ENCODE measurements at regions not wholly inside any gene's neighbourhood (a gene's known extent, or its start where the extent isn't known, plus 50 kb on each side); places are given as distances from the start of the nearest gene placed in this dataset.

GRCh38 chr4:8792491-8792890 lies 79.1 kb downstream of the HMX1 start:
- Histone ChIP-seq H3K27ac (ENCODE audit: low read length) (no peak overlapping the region), H3K4me3 (ENCODE audit: low read depth in 2 of 2, low read length in 2 of 2) (no peak overlapping the region), H3K9me3 (ENCODE audit: control insufficient read depth, insufficient read depth, low read depth, low read length) (no peaks in the 10 kb centered on the region), H3K27me3 (ENCODE audit: control insufficient read depth, insufficient read depth, low read length) (no peaks in the 10 kb centered on the region; the same call in 1 of the 2 replicates), H3K36me3 (ENCODE audit: control insufficient read depth, insufficient read depth, low read length) (no peaks in the 10 kb centered on the region), H3K4me1 (ENCODE audit: control insufficient read depth, insufficient read depth, low read length) (no peaks in the 10 kb centered on the region)
- POLR2A ChIA-PET = no interaction called here
- in situ Hi-C loops (cut with HindIII; ENCODE audit: low pct_unique_long_range_greater_than_20kb, low sequenced_read_pairs) (no loop called here), intact Hi-C loops (cut with micrococcal nuclease; ENCODE audit: unreplicated experiment) (no loop called here)
- no TSS peak for BruUV-seq (replicated peaks)
- CTCF ChIA-PET = no interaction called here
- ATAC-seq = no peak
- TF ChIP-seq POLR2AphosphoS5 (IDR thresholded peaks at IDR 0.05; ENCODE audit: low read depth, low read length) = no peak
- no peak for TF ChIP-seq CTCF (IDR thresholded peaks at IDR 0.05)
- TF ChIP-seq SIN3A (IDR thresholded peaks at IDR 0.05; ENCODE audit: borderline replicate concordance, insufficient read depth, low read depth, low read length) = no peak
- TF ChIP-seq TCF7L2 (IDR thresholded peaks at IDR 0.05; ENCODE audit: low read depth, low read length) = no peak
- TF ChIP-seq REST (IDR thresholded peaks at IDR 0.05; ENCODE audit: insufficient read depth in 1 of 2, low read depth in 2 of 2, low read length in 1 of 2) = no peak
- no peak for DNase-seq (ENCODE audit: low read depth, low spot score)

- TF ChIP-seq REST (IDR thresholded peaks at IDR 0.05; ENCODE audit: insufficient read depth in 1 of 2, low read depth in 2 of 2, low read length in 1 of 2) = no peak
- no peak for TF ChIP-seq TCF7L2 (IDR thresholded peaks at IDR 0.05; ENCODE audit: low read depth, low read length)
- TF ChIP-seq POLR2AphosphoS5 (IDR thresholded peaks at IDR 0.05; ENCODE audit: low read depth, low read length) = no peak
- no peak for TF ChIP-seq CTCF (IDR thresholded peaks at IDR 0.05)
- TF ChIP-seq SIN3A (IDR thresholded peaks at IDR 0.05; ENCODE audit: borderline replicate concordance, insufficient read depth, low read depth, low read length) = no peak
- no peak overlapping the region for H3K4me3 ChIP-seq (ENCODE audit: low read depth in 2 of 2, low read length in 2 of 2)
These were observed 80.0 kb downstream of the HMX1 start for GRCh38 chr4:8791609-8792008.

More at GRCh38 chr4:8791609-8792008, 80.0 kb downstream of the HMX1 start:
- intact Hi-C loops (cut with micrococcal nuclease; ENCODE audit: unreplicated experiment) (no loop called here), in situ Hi-C loops (cut with HindIII; ENCODE audit: low pct_unique_long_range_greater_than_20kb, low sequenced_read_pairs) (no loop called here)
- Histone ChIP-seq H3K27me3 (ENCODE audit: control insufficient read depth, insufficient read depth, low read length) (no peaks in the 10 kb centered on the region; the same call in 1 of the 2 replicates), H3K4me1 (ENCODE audit: control insufficient read depth, insufficient read depth, low read length) (no peaks in the 10 kb centered on the region), H3K9me3 (ENCODE audit: control insufficient read depth, insufficient read depth, low read depth, low read length) (no peaks in the 10 kb centered on the region), H3K27ac (ENCODE audit: low read length) (no peak overlapping the region), H3K36me3 (ENCODE audit: control insufficient read depth, insufficient read depth, low read length) (no peaks in the 10 kb centered on the region)
- CTCF ChIA-PET = no interaction called here
- ATAC-seq (no peak), DNase-seq (ENCODE audit: low read depth, low spot score) (no peak)
- POLR2A ChIA-PET = no interaction called here
- BruUV-seq (replicated peaks) = no TSS peak
